ENCODE measurements at regions not wholly inside any gene's neighbourhood (a gene's known extent, or its start where the extent isn't known, plus 50 kb on each side); places are given as distances from the start of the nearest gene placed in this dataset.

DNA sequence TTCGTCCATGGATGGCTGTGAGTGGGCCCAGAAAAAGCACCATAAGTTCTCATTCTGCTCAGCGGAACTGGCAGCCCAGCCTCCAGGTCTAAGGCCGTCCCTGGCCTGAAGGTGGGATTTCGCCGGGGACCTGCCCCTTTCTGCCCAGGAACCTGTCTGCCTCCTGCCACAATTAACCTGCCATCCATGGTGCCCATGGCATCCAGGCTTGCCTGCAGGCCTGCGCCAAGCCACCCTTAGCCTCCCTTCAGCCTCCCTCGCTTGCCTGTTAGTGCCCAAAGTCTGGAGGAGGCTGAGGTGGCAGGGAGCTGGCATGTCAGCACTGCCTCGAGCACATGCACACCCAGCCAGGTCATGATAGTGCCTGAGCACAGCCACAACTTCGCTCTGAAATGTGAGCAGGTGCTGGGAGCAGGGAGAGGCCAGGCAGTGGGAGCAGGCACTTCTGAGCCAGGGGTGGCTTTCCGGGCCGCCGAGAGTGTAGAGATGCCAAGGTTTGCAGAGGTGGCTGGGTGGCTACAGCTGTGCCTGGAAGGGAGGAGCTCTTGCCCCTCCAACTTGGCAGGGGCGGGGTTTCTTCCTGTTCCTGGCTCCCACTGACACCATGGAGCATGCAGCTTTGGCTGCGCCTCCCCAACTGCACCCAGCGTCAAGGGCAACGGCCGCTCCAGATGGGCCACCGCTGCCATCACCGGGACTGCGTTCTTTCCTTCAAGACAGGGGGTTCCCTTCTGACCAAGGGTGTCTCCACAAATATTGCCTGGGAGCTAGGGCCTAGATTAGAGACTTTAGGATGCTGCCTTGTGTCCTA is 648.9 kb upstream of the VRK2 start (continued):
- TF ChIP-seq, protein P1, sequence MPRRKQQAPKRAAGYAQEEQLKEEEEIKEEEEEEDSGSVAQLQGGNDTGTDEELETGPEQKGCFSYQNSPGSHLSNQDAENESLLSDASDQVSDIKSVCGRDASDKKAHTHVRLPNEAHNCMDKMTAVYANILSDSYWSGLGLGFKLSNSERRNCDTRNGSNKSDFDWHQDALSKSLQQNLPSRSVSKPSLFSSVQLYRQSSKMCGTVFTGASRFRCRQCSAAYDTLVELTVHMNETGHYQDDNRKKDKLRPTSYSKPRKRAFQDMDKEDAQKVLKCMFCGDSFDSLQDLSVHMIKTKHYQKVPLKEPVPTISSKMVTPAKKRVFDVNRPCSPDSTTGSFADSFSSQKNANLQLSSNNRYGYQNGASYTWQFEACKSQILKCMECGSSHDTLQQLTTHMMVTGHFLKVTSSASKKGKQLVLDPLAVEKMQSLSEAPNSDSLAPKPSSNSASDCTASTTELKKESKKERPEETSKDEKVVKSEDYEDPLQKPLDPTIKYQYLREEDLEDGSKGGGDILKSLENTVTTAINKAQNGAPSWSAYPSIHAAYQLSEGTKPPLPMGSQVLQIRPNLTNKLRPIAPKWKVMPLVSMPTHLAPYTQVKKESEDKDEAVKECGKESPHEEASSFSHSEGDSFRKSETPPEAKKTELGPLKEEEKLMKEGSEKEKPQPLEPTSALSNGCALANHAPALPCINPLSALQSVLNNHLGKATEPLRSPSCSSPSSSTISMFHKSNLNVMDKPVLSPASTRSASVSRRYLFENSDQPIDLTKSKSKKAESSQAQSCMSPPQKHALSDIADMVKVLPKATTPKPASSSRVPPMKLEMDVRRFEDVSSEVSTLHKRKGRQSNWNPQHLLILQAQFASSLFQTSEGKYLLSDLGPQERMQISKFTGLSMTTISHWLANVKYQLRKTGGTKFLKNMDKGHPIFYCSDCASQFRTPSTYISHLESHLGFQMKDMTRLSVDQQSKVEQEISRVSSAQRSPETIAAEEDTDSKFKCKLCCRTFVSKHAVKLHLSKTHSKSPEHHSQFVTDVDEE (CRISPR knock-in tag; IDR thresholded peaks at IDR 0.05): no peak
- TF ChIP-seq SNAI2 (CRISPR knock-in tag; IDR thresholded peaks at IDR 0.05) (no peak), BACH2 (CRISPR knock-in tag; IDR thresholded peaks at IDR 0.05; ENCODE audit: borderline replicate concordance) (no peak), ESRRG (CRISPR knock-in tag; IDR thresholded peaks at IDR 0.05) (no peak), TOX (CRISPR knock-in tag; IDR thresholded peaks at IDR 0.05; ENCODE audit: borderline replicate concordance) (no peak), ZNF70 (CRISPR knock-in tag; IDR thresholded peaks at IDR 0.05) (no peak), ARNTL (CRISPR knock-in tag; IDR thresholded peaks at IDR 0.05; ENCODE audit: borderline replicate concordance, low read depth) (no peak), ISL1 (CRISPR knock-in tag; IDR thresholded peaks at IDR 0.05) (no peak), ZFP30 (CRISPR knock-in tag; IDR thresholded peaks at IDR 0.05) (no peak), ZNF8 (CRISPR knock-in tag; IDR thresholded peaks at IDR 0.05) (no peak), OSR1 (CRISPR knock-in tag; IDR thresholded peaks at IDR 0.05) (no peak), ZC3H10 (CRISPR knock-in tag; IDR thresholded peaks at IDR 0.05) (no peak)
- TF ChIP-seq, protein P2, sequence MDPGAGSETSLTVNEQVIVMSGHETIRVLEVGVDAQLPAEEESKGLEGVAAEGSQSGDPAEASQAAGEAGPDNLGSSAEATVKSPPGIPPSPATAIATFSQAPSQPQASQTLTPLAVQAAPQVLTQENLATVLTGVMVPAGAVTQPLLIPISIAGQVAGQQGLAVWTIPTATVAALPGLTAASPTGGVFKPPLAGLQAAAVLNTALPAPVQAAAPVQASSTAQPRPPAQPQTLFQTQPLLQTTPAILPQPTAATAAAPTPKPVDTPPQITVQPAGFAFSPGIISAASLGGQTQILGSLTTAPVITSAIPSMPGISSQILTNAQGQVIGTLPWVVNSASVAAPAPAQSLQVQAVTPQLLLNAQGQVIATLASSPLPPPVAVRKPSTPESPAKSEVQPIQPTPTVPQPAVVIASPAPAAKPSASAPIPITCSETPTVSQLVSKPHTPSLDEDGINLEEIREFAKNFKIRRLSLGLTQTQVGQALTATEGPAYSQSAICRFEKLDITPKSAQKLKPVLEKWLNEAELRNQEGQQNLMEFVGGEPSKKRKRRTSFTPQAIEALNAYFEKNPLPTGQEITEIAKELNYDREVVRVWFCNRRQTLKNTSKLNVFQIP (CRISPR knock-in tag; IDR thresholded peaks at IDR 0.05; ENCODE audit: borderline replicate concordance, low read depth): no peak

DNA sequence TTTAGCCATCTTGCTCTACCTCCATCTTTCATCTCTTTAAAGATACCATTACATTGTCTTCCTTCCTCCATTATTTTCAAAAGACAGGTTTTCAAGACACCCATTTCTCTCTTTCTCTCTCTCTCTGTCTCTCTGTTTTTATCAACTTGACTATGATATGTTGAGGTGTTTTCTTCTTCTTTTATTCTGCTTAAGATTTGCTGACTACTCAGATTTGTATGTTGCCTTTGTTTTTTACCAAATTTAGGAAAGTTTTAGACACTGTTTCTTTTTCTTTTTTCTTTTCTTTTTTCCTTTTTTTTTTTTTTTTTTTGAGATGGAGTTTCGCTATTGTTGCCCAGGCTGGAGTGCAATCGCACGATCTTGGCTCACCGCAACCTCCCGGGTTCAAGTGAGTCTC is 647.5 kb upstream of the VRK2 start:
- TF ChIP-seq CSDC2 (CRISPR knock-in tag; IDR thresholded peaks at IDR 0.05) (no peak), ZNF8 (CRISPR knock-in tag; IDR thresholded peaks at IDR 0.05) (no peak), RARB (CRISPR knock-in tag; IDR thresholded peaks at IDR 0.05) (no peak)
- TF ChIP-seq, protein P2 (CRISPR knock-in tag; IDR thresholded peaks at IDR 0.05; ENCODE audit: borderline replicate concordance, low read depth): no peak

DNA sequence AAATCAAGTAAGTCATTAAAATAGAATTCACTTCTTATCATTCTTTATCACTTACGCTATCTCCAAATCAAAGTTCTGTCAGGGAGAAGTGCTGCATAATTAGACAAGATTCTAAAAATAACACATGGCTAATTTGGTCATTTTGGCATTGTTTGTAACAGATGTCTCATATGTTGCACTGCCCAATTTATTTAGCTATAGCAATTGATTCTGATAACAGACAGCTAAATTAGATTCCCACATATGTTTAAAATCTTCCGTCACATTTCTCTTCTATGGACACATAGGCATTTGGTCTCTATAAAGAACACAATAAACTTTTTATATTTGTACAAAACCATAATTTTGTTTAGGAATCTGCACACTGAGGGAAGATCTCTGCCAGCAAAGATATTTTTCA is 644.5 kb upstream of the VRK2 start:
- peak; percentile 58; the same call in 1 of the 2 replicates for TF ChIP-seq TCF4 (CRISPR knock-in tag; IDR thresholded peaks at IDR 0.05; ENCODE audit: borderline replicate concordance)
- TF ChIP-seq, protein P1 (CRISPR knock-in tag; IDR thresholded peaks at IDR 0.05): no peak
- ATAC-seq: no peak

More for the DNA sequence above, 647.5 kb upstream of the VRK2 start:
- ATAC-seq: no peak

DNA sequence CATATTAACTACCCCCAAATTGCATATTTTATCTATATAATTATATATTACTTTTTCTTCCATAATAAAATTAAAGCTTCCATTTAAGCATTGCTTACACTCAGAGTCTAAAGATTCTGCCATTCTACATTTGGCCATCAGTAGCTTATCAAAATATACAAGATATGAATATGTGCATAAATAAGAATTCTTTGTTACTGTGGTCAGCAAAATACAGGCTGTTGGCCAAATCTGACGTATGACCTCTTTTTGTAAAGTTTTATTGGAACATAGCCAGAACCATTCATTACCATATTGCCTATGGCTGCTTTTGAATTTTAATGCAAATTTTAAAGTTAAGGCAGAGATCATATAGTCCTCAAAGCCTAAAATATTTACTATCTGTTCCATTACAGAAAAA is 643.9 kb upstream of the VRK2 start:
- ATAC-seq: no peak
- TF ChIP-seq ZFP3 (CRISPR knock-in tag; IDR thresholded peaks at IDR 0.05) (no peak), ZFP30 (CRISPR knock-in tag; IDR thresholded peaks at IDR 0.05) (no peak), TCF4 (CRISPR knock-in tag; IDR thresholded peaks at IDR 0.05; ENCODE audit: borderline replicate concordance) (no peak), PPARA (CRISPR knock-in tag; IDR thresholded peaks at IDR 0.05; ENCODE audit: borderline replicate concordance) (no peak), GLIS3 (CRISPR knock-in tag; IDR thresholded peaks at IDR 0.05) (no peak), ZNF8 (CRISPR knock-in tag; IDR thresholded peaks at IDR 0.05) (no peak), TOX (CRISPR knock-in tag; IDR thresholded peaks at IDR 0.05; ENCODE audit: borderline replicate concordance) (no peak), ISL1 (CRISPR knock-in tag; IDR thresholded peaks at IDR 0.05) (no peak), ZC3H10 (CRISPR knock-in tag; IDR thresholded peaks at IDR 0.05) (no peak), ESRRG (CRISPR knock-in tag; IDR thresholded peaks at IDR 0.05) (no peak), OSR1 (CRISPR knock-in tag; IDR thresholded peaks at IDR 0.05) (no peak), CSDC2 (CRISPR knock-in tag; IDR thresholded peaks at IDR 0.05) (no peak)
- TF ChIP-seq, protein P3, sequence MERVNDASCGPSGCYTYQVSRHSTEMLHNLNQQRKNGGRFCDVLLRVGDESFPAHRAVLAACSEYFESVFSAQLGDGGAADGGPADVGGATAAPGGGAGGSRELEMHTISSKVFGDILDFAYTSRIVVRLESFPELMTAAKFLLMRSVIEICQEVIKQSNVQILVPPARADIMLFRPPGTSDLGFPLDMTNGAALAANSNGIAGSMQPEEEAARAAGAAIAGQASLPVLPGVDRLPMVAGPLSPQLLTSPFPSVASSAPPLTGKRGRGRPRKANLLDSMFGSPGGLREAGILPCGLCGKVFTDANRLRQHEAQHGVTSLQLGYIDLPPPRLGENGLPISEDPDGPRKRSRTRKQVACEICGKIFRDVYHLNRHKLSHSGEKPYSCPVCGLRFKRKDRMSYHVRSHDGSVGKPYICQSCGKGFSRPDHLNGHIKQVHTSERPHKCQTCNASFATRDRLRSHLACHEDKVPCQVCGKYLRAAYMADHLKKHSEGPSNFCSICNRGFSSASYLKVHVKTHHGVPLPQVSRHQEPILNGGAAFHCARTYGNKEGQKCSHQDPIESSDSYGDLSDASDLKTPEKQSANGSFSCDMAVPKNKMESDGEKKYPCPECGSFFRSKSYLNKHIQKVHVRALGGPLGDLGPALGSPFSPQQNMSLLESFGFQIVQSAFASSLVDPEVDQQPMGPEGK (CRISPR knock-in tag; IDR thresholded peaks at IDR 0.05; ENCODE audit: borderline replicate concordance): no peak
- TF ChIP-seq, protein P1 (CRISPR knock-in tag; IDR thresholded peaks at IDR 0.05): no peak

Measured in SK-N-SH treated with all-trans-retinoic acid at 6 μM for 48 hours (cell line).